Epithelial cell of esophagus (primary cell): ENCODE measurements at regions not wholly inside any gene's neighbourhood (a gene's known extent, or its start where the extent isn't known, plus 50 kb on each side); places are given as distances from the start of the nearest gene placed in this dataset.
"Not testable (repeated sequence)": the region's sequence is repeated elsewhere in the genome, so short reads cannot be mapped to it uniquely, and the experiment has no call there.

Source experiments
- DNase-seq: peaks from one replicate; pipeline ENCODE4 v3.0.0; 2010; ENCODE audit warnings: low read depth
- H3K4me3 ChIP-seq: 2 replicates; pipeline ENCODE4 v1.5.1; 2011; ENCODE audit warnings: mild to moderate bottlenecking, low read length, control low read depth
- TF ChIP-seq, protein P1 (sequence below): IDR thresholded peaks from 2 replicates; pipeline ENCODE4 v1.5.1; 2011; ENCODE audit warnings: low read depth, mild to moderate bottlenecking, low read length, control low read depth, inconsistent platforms; ENCODE audit not compliant: insufficient read depth; ENCODE audit errors: missing control alignments

DNA sequence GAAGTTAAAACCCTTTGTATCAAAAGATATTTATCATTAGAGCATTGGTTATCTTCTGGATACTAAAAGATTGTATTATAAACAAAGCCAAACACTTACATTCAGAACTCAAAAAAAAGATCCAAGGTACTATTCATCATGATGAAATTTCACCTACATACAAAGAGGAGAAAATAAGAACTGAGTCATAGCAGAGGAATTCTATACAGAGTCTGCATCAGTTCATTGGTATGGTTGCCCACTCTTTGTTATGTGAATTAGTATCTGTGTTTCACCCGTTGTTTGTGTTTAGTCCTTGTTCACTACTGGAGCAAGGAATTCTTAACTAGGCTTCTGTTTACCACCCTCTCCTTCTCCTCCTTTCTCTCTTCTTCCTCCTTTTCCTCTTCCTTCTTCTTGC, 157.9 kb downstream of the LNPK start:
- no peak overlapping the region for H3K4me3 ChIP-seq
- TF ChIP-seq, protein P1, sequence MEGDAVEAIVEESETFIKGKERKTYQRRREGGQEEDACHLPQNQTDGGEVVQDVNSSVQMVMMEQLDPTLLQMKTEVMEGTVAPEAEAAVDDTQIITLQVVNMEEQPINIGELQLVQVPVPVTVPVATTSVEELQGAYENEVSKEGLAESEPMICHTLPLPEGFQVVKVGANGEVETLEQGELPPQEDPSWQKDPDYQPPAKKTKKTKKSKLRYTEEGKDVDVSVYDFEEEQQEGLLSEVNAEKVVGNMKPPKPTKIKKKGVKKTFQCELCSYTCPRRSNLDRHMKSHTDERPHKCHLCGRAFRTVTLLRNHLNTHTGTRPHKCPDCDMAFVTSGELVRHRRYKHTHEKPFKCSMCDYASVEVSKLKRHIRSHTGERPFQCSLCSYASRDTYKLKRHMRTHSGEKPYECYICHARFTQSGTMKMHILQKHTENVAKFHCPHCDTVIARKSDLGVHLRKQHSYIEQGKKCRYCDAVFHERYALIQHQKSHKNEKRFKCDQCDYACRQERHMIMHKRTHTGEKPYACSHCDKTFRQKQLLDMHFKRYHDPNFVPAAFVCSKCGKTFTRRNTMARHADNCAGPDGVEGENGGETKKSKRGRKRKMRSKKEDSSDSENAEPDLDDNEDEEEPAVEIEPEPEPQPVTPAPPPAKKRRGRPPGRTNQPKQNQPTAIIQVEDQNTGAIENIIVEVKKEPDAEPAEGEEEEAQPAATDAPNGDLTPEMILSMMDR = no peak
- DNase-seq = peak; percentile 81

DNA sequence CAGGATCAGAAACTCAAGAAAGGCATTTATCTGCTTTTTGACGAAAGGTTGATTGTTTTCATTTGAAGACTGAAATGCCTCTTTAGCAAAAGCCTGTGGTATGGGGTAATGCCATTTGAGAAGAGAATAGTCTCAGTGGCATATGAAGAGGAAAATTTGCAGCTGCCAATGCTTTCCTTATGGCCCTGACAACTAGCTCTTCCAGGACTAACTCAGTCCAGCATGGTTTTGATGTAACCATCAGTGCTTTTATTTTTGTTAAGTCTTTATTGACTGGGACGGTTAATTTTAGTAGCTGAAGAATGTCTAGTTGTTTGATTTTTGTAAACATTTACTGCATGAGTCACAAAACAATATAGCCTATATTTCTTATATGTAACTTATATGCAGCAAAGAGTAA, 158.4 kb downstream of the LNPK start:
- H3K4me3 ChIP-seq = no peak overlapping the region
- TF ChIP-seq, protein P1 = no peak
- no peak for DNase-seq

DNA sequence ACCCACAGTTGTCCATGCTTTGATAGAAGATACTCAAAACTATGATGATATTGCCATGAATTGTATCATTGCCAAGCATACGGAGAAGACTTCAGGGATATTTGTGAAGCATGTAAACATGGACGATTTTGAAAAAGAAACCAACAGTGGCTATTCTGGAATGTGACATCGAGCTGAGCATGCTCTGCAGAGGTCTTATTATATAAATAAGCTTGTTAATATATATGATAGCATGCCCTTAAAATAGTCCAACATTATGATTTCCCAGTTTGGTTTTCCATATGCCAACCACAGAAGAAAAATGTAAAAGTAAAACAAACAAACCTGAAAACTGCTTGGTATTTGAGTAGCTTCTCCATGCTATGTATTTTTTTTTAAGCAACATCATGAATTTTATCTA, 159.1 kb downstream of the LNPK start:
- DNase-seq = no peak
- no peak overlapping the region for H3K4me3 ChIP-seq
- TF ChIP-seq, protein P1 = no peak

DNA sequence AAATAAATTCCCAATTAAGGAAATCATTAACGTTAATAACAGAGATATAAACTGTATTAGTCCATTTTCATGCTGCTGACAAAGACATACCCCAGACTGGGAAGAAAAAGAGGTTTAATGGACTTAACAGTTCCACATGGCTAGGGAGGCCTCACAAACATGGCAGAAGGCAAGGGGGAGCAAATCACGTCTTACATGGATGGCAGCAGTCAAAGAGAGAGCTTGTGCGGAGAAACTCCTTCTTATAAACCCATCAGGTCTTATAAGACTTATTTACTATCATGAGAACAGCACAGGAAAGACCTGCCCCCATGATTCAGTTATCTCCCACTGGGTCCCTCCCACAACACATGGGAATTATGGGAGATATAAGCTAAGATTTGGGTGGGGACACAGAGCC, 161.3 kb downstream of the LNPK start:
- not testable (repeated sequence) for H3K4me3 ChIP-seq

DNA sequence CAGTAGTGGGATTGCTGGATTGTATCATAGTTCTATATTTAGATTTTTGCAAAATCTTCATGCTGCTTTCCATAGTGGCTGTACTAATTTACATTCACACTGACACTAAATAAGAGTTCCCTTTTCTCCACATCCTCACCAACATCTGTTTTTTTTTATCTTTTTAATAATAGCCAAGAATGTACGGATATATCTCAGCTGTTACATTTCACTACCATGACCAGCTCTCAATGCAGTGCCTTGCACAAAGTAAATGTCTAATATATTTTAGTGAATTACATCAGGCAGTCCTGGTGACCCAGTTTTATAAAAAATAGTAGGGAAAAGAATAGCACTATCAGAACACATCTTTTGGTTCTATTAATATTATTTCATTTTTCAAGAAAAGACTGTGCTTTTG, 161.8 kb downstream of the LNPK start:
- DNase-seq = no peak
- H3K4me3 ChIP-seq = no peak overlapping the region
- TF ChIP-seq, protein P1 = no peak

More for the DNA sequence above, 161.3 kb downstream of the LNPK start:
- DNase-seq = not testable (repeated sequence)

DNA sequence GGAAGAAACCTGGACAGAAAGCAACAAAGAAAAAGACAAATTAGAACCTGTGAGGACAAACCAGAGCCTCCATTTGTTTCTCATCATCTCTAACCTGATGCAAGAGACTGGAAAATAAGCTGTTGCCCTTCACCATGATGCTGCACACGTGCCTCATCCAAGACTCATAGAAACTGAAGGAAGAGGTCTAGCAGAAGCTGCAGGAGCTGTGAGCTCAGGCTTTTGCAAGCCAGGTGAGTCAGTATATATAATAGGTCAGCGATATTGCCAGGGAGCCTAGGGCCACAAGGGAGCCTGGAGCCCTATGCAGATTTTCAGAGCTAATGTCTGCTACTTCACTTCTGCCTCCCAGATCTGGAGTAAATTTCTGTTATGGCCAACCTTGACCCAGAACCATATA, 163.1 kb downstream of the LNPK start:
- TF ChIP-seq, protein P1 = no peak
- peak; percentile 59 for DNase-seq
- no peak overlapping the region for H3K4me3 ChIP-seq

DNA sequence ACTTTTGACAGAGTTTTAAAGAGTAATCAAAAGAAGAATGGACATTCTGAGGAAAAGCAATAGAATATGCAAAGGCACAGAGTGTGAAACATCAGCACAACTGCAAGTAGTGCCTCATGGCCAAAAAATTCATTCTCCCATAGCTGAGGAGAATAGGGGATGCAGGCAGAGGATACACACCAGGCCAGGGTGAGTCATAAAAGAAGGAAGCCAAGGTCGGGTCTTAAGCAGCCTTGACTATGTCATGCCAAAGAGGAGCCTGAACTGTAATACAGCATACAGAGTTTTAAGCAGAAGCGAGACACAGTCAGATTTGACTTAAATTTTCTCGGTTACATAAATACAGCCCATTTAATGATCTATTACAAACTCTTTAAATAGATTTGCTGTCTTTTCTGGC, 165.0 kb downstream of the LNPK start:
- H3K4me3 ChIP-seq = no peak overlapping the region
- peak; percentile 55 for DNase-seq
- TF ChIP-seq, protein P1 = no peak

DNA sequence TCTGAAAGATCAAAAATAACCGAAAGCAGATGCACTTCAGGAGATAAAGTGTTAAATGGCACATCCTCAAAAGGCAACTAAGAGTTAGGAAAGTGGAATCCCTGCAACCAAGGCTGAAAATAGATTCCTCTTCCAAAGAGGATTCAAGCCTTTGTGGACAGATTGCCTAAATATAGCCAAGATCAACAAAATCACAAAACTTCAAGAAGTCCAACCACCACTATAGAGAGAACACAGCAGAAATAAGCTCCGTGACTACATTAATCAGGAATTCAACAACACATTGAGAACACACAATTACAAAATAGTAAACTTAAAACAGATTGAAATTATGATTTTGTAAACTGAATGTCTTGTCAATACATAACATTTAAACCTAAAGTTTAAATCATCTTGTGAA, 165.7 kb downstream of the LNPK start:
- H3K4me3 ChIP-seq = no peak overlapping the region
- DNase-seq = no peak
- TF ChIP-seq, protein P1 = no peak
